BLaER1 treated with 17β-estradiol and CSF1 and Interleukin-3, amounts not matched to agents 10 nM and 100 nM (cell line): ENCODE measurements at regions not wholly inside any gene's neighbourhood (a gene's known extent, or its start where the extent isn't known, plus 50 kb on each side); places are given as distances from the start of the nearest gene placed in this dataset.
A peak's percentile ranks its signal among the peaks of the same experiment; 100 is the strongest.

ENCODE experiments used
- H3K27ac ChIP-seq, 11 experiments: shearing (Covaris generic); formaldehyde crosslinking; 2 replicates each; pipeline ENCODE4 v1.8.1; 2022
- H3K27me3 ChIP-seq, 11 experiments: shearing (Covaris generic); formaldehyde crosslinking; 2 replicates each; pipeline ENCODE4 v1.8.1; 2022
- H3K36me3 ChIP-seq, 11 experiments: shearing (Covaris generic); formaldehyde crosslinking; 2 replicates each; pipeline ENCODE4 v1.8.1; 2022
- H3K4me1 ChIP-seq, 10 experiments: shearing (Covaris generic); formaldehyde crosslinking; 2 replicates each; pipeline ENCODE4 v1.8.1; 2022
- H3K4me2 ChIP-seq, 11 experiments: shearing (Covaris generic); formaldehyde crosslinking; 2 replicates each; pipeline ENCODE4 v1.8.1; 2022
- H3K4me3 ChIP-seq, 10 experiments: shearing (Covaris generic); formaldehyde crosslinking; 2 replicates each; pipeline ENCODE4 v1.8.1; 2022
- H3K9ac ChIP-seq, 11 experiments: shearing (Covaris generic); formaldehyde crosslinking; 2 replicates each; pipeline ENCODE4 v1.8.1; 2022
- H3K9me3 ChIP-seq, 11 experiments: shearing (Covaris generic); formaldehyde crosslinking; replicated peaks in 1 of 11; 2 replicates each; pipeline ENCODE4 v1.8.1; 2022
- H4K20me1 ChIP-seq, 11 experiments: shearing (Covaris generic); formaldehyde crosslinking; 2 replicates each; pipeline ENCODE4 v1.8.1; 2022
- Cebpa-rat ChIP-seq, 11 experiments: shearing (Covaris generic); IDR thresholded peaks; 2 replicates each; pipeline ENCODE4 v1.8.1; 2022

GRCh38 chr13:40329781-40330485, 336.5 kb downstream of the FOXO1 start:
- H3K27me3 ChIP-seq = no peaks in the 10 kb centered on the region
- peaks cover 0 to 35% (median 17%) of the 10 kb centered on the region in 10 experiments; a peak in 16 of 20 replicates for H3K4me1 ChIP-seq
- H3K27ac ChIP-seq = no peak overlapping the region
- no peak for TF ChIP-seq Cebpa-rat (IDR thresholded peaks at IDR 0.05)
- H3K9ac ChIP-seq = no peak overlapping the region
- no peaks in the 10 kb centered on the region for H3K36me3 ChIP-seq
- H3K4me3 ChIP-seq = no peak overlapping the region
- H3K9me3 ChIP-seq = peaks cover 0 to 46% (median 25%) of the 10 kb centered on the region in 11 experiments; a peak in 20 of 22 replicates
- no peaks in the 10 kb centered on the region for H4K20me1 ChIP-seq
- H3K4me2 ChIP-seq = peak overlapping the region in 1 of 11 experiments; percentile 2; a peak in 1 of 22 replicates

GRCh38 chr13:40330950-40331349, 335.5 kb downstream of the FOXO1 start:
- no peak overlapping the region for H3K4me3 ChIP-seq
- no peaks in the 10 kb centered on the region for H4K20me1 ChIP-seq
- no peaks in the 10 kb centered on the region for H3K27me3 ChIP-seq
- H3K27ac ChIP-seq = no peak overlapping the region
- H3K36me3 ChIP-seq = no peaks in the 10 kb centered on the region
- TF ChIP-seq Cebpa-rat (IDR thresholded peaks at IDR 0.05) = no peak
- H3K9me3 ChIP-seq = peaks cover 0 to 39% (median 20%) of the 10 kb centered on the region in 11 experiments; a peak in 18 of 22 replicates
- H3K4me2 ChIP-seq = no peak overlapping the region
- no peak overlapping the region for H3K9ac ChIP-seq
- H3K4me1 ChIP-seq = peaks cover 0 to 26% (median 10%) of the 10 kb centered on the region in 10 experiments; a peak in 16 of 20 replicates

GRCh38 chr13:40331802-40332201, 334.6 kb downstream of the FOXO1 start:
- peaks cover 0 to 17% (median 1%) of the 10 kb centered on the region in 10 experiments; a peak in 14 of 20 replicates for H3K4me1 ChIP-seq
- no peaks in the 10 kb centered on the region for H3K36me3 ChIP-seq
- H3K27ac ChIP-seq = no peak overlapping the region
- TF ChIP-seq Cebpa-rat (IDR thresholded peaks at IDR 0.05) = no peak
- no peak overlapping the region for H3K9ac ChIP-seq
- no peaks in the 10 kb centered on the region for H3K27me3 ChIP-seq
- peak overlapping the region in 3 of 11 experiments; percentile 10 to 38 (median 21); a peak in 1 of 22 replicates for H3K4me2 ChIP-seq
- no peak overlapping the region for H3K4me3 ChIP-seq
- no peaks in the 10 kb centered on the region for H4K20me1 ChIP-seq
- H3K9me3 ChIP-seq = peaks cover 0 to 39% (median 20%) of the 10 kb centered on the region in 11 experiments; a peak in 18 of 22 replicates

GRCh38 chr13:40333226-40333625, 333.2 kb downstream of the FOXO1 start:
- H3K4me1 ChIP-seq = peaks cover 0 to 14% (median 0%) of the 10 kb centered on the region in 10 experiments; a peak in 4 of 20 replicates
- H3K9ac ChIP-seq = no peak overlapping the region
- TF ChIP-seq Cebpa-rat (IDR thresholded peaks at IDR 0.05) = no peak
- no peaks in the 10 kb centered on the region for H3K27me3 ChIP-seq
- no peaks in the 10 kb centered on the region for H4K20me1 ChIP-seq
- no peak overlapping the region for H3K4me3 ChIP-seq
- no peaks in the 10 kb centered on the region for H3K36me3 ChIP-seq
- no peak overlapping the region for H3K4me2 ChIP-seq
- peaks cover 0 to 26% (median 9%) of the 10 kb centered on the region in 11 experiments; a peak in 9 of 22 replicates for H3K9me3 ChIP-seq
- no peak overlapping the region for H3K27ac ChIP-seq

- no peaks in the 10 kb centered on the region for H3K36me3 ChIP-seq
- no peak for TF ChIP-seq Cebpa-rat (IDR thresholded peaks at IDR 0.05)
- H3K27ac ChIP-seq = no peak overlapping the region
- no peak overlapping the region for H3K4me2 ChIP-seq
- H3K4me1 ChIP-seq = peaks cover 0 to 14% (median 0%) of the 10 kb centered on the region in 10 experiments; a peak in 4 of 20 replicates
- H4K20me1 ChIP-seq = no peaks in the 10 kb centered on the region
- no peak overlapping the region for H3K9ac ChIP-seq
- no peak overlapping the region for H3K4me3 ChIP-seq
- H3K27me3 ChIP-seq = no peaks in the 10 kb centered on the region
- H3K9me3 ChIP-seq = peaks cover 0 to 22% (median 6%) of the 10 kb centered on the region in 11 experiments; a peak in 7 of 22 replicates
These were observed 332.4 kb downstream of the FOXO1 start for GRCh38 chr13:40334031-40334430.

- Histone ChIP-seq H3K4me3 (no peak overlapping the region), H3K27me3 (no peaks in the 10 kb centered on the region), H3K9me3 (peaks cover 0 to 22% (median 5%) of the 10 kb centered on the region in 11 experiments; a peak in 6 of 22 replicates), H3K4me2 (no peak overlapping the region), H3K27ac (no peak overlapping the region), H3K9ac (no peak overlapping the region), H4K20me1 (no peaks in the 10 kb centered on the region), H3K4me1 (peaks cover 0 to 13% (median 0%) of the 10 kb centered on the region in 10 experiments; a peak in 4 of 20 replicates), H3K36me3 (no peaks in the 10 kb centered on the region)
- no peak for TF ChIP-seq Cebpa-rat (IDR thresholded peaks at IDR 0.05)
These were observed 331.8 kb downstream of the FOXO1 start for GRCh38 chr13:40334616-40335015.

GRCh38 chr13:40336228-40337221, 329.9 kb downstream of the FOXO1 start:
- Histone ChIP-seq H3K9ac (no peak overlapping the region), H3K27me3 (no peaks in the 10 kb centered on the region), H3K4me2 (no peak overlapping the region), H3K27ac (no peak overlapping the region), H3K4me3 (no peak overlapping the region), H4K20me1 (no peaks in the 10 kb centered on the region), H3K36me3 (no peaks in the 10 kb centered on the region), H3K9me3 (peaks cover 0 to 10% (median 5%) of the 10 kb centered on the region in 11 experiments; a peak in 7 of 22 replicates), H3K4me1 (peaks cover 0 to 6% (median 0%) of the 10 kb centered on the region in 10 experiments; a peak in 3 of 20 replicates)
- no peak for TF ChIP-seq Cebpa-rat (IDR thresholded peaks at IDR 0.05)

- TF ChIP-seq Cebpa-rat (IDR thresholded peaks at IDR 0.05) = no peak
- peaks cover 0 to 18% (median 6%) of the 10 kb centered on the region in 11 experiments; a peak in 11 of 22 replicates for H3K9me3 ChIP-seq
- no peaks in the 10 kb centered on the region for H4K20me1 ChIP-seq
- H3K9ac ChIP-seq = no peak overlapping the region
- H3K4me3 ChIP-seq = no peak overlapping the region
- no peaks in the 10 kb centered on the region for H3K36me3 ChIP-seq
- no peaks in the 10 kb centered on the region for H3K4me1 ChIP-seq
- H3K4me2 ChIP-seq = no peak overlapping the region
- H3K27ac ChIP-seq = no peak overlapping the region
- H3K27me3 ChIP-seq = no peaks in the 10 kb centered on the region
These were observed 328.8 kb downstream of the FOXO1 start for GRCh38 chr13:40337651-40338050.

GRCh38 chr13:40338217-40338616, 328.2 kb downstream of the FOXO1 start:
- no peak overlapping the region for H3K4me2 ChIP-seq
- no peaks in the 10 kb centered on the region for H3K4me1 ChIP-seq
- TF ChIP-seq Cebpa-rat (IDR thresholded peaks at IDR 0.05) = no peak

More at GRCh38 chr13:40338217-40338616, 328.2 kb downstream of the FOXO1 start:
- Histone ChIP-seq H3K36me3 (no peaks in the 10 kb centered on the region), H3K9ac (no peak overlapping the region), H4K20me1 (no peaks in the 10 kb centered on the region), H3K9me3 (peaks cover 0 to 18% (median 6%) of the 10 kb centered on the region in 11 experiments; a peak in 11 of 22 replicates), H3K27ac (no peak overlapping the region), H3K27me3 (no peaks in the 10 kb centered on the region), H3K4me3 (no peak overlapping the region)
